HUES6 (cell line): ENCODE measurements at regions not wholly inside any gene's neighbourhood (a gene's known extent, or its start where the extent isn't known, plus 50 kb on each side); places are given as distances from the start of the nearest gene placed in this dataset.

Source experiments
- H3K27ac ChIP-seq: 2 replicates; pipeline ENCODE4 v1.7.0; 2013; ENCODE audit warnings: low read depth, mild to moderate bottlenecking, low read length, inconsistent platforms
- H3K27me3 ChIP-seq: 2 replicates; pipeline ENCODE4 v1.6.1; 2013; ENCODE audit warnings: low read length; ENCODE audit not compliant: control insufficient read depth, insufficient read depth
- H3K36me3 ChIP-seq: 2 replicates; pipeline ENCODE4 v1.6.1; 2013; ENCODE audit warnings: low read length; ENCODE audit not compliant: control insufficient read depth, insufficient read depth
- H3K4me1 ChIP-seq: 2 replicates; pipeline ENCODE4 v1.6.1; 2013; ENCODE audit warnings: low read length; ENCODE audit not compliant: control insufficient read depth, insufficient read depth
- H3K4me3 ChIP-seq: 2 replicates; pipeline ENCODE4 v1.5.1; 2013; ENCODE audit warnings: low read depth, low read length
- H3K9ac ChIP-seq: one replicate; pipeline ENCODE4 v1.6.1; 2013; ENCODE audit warnings: mild to moderate bottlenecking, low read length
- H3K9me3 ChIP-seq: 2 replicates; pipeline ENCODE4 v1.6.1; 2013; ENCODE audit warnings: low read depth, low read length; ENCODE audit not compliant: control insufficient read depth, insufficient read depth

GRCh38 chr2:166563894-166564293 is 69.8 kb upstream of the SCN7A start:
- Histone ChIP-seq H3K4me1 (no peaks in the 10 kb centered on the region), H3K27ac (no peak overlapping the region), H3K4me3 (no peak overlapping the region), H3K9me3 (no peaks in the 10 kb centered on the region), H3K36me3 (no peaks in the 10 kb centered on the region), H3K27me3 (no peaks in the 10 kb centered on the region), H3K9ac (no peak overlapping the region)

- H3K27me3 ChIP-seq: no peaks in the 10 kb centered on the region
- H3K9me3 ChIP-seq: no peaks in the 10 kb centered on the region
- H3K27ac ChIP-seq: no peak overlapping the region
- H3K9ac ChIP-seq: no peak overlapping the region
- H3K36me3 ChIP-seq: no peaks in the 10 kb centered on the region
- H3K4me1 ChIP-seq: no peaks in the 10 kb centered on the region
- H3K4me3 ChIP-seq: no peak overlapping the region
Measured at GRCh38 chr2:166560022-166560421, 66.0 kb upstream of the SCN7A start.

GRCh38 chr2:166550923-166551322 is 56.9 kb upstream of the SCN7A start:
- Histone ChIP-seq H3K27me3 (no peaks in the 10 kb centered on the region), H3K36me3 (no peaks in the 10 kb centered on the region), H3K9ac (no peak overlapping the region), H3K27ac (no peak overlapping the region), H3K4me3 (no peak overlapping the region), H3K4me1 (no peaks in the 10 kb centered on the region), H3K9me3 (no peaks in the 10 kb centered on the region)

GRCh38 chr2:166545473-166545872 is 51.4 kb upstream of the SCN7A start:
- Histone ChIP-seq H3K9me3 (no peaks in the 10 kb centered on the region), H3K27ac (no peak overlapping the region), H3K4me3 (no peak overlapping the region), H3K27me3 (no peaks in the 10 kb centered on the region), H3K4me1 (no peaks in the 10 kb centered on the region), H3K9ac (no peak overlapping the region), H3K36me3 (no peaks in the 10 kb centered on the region)
